HL-60 (cell line): ENCODE measurements at regions not wholly inside any gene's neighbourhood (a gene's known extent, or its start where the extent isn't known, plus 50 kb on each side); places are given as distances from the start of the nearest gene placed in this dataset.

Experiments
- DNase-seq, 2 experiments: peaks; one replicate each; pipeline ENCODE4 v3.0.0-alpha.2; 2010 to 2020; ENCODE audit warnings: low read depth in 1 of 2, low spot score in 1 of 2
- H3K27ac ChIP-seq: fragments of 250-450 bp; sonication (Bioruptor Pico); replicated peaks from 2 replicates; pipeline ENCODE4 v1.5.1; 2020; ENCODE audit warnings: mild to moderate bottlenecking, moderate library complexity
- H3K27me3 ChIP-seq: fragments of 250-450 bp; sonication (Bioruptor Pico); 2 replicates; pipeline ENCODE4 v1.5.1; 2021; ENCODE audit warnings: mild to moderate bottlenecking, moderate library complexity; ENCODE audit not compliant: insufficient read depth, poor library complexity, severe bottlenecking
- H3K4me3 ChIP-seq: replicated peaks from 2 replicates; pipeline ENCODE4 v1.5.1; 2011; ENCODE audit warnings: mild to moderate bottlenecking, control low read depth, low read length; ENCODE audit not compliant: insufficient read depth
- GABPA ChIP-seq: IDR thresholded peaks from 2 replicates; pipeline ENCODE4 v1.6.1; 2012; ENCODE audit warnings: low read depth
- POLR2AphosphoS5 ChIP-seq: IDR thresholded peaks from 2 replicates; pipeline ENCODE4 v1.6.1; 2012; ENCODE audit warnings: low read depth
- SPI1 ChIP-seq: IDR thresholded peaks from 2 replicates; pipeline ENCODE4 v1.6.1; 2012; ENCODE audit warnings: low read depth, mild to moderate bottlenecking, borderline replicate concordance
- TF ChIP-seq, protein P1 (sequence below): IDR thresholded peaks from 2 replicates; pipeline ENCODE4 v1.6.1; 2012; ENCODE audit warnings: low read depth; ENCODE audit not compliant: insufficient replicate concordance
- TF ChIP-seq, protein P2 (sequence below): IDR thresholded peaks from one replicate; pipeline ENCODE4 v1.5.1; 2011; ENCODE audit warnings: low read length, control low read depth, inconsistent platforms; ENCODE audit not compliant: insufficient read depth

DNA sequence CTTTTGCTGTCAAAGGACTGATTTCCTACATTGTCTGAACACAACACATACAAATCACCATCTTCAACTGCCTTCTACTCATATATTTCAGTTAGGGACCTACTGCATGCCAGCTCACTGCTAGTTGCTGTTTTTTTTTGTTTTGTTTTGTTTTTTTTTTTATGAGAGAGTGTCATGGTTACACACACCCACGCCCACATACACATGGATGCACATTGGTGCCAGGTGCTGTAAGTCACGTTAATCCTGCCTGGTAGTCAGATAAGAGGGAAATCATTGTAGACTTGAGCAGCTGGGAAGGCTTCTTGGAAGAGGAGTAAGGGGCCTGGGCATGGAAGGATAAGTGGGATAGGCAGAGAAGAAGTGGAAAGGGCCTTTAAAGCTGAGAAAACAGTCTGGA, 209.9 kb downstream of the TDRD15 start:
- TF ChIP-seq GABPA (no peak), SPI1 (no peak), POLR2AphosphoS5 (no peak)
- TF ChIP-seq, protein P1, sequence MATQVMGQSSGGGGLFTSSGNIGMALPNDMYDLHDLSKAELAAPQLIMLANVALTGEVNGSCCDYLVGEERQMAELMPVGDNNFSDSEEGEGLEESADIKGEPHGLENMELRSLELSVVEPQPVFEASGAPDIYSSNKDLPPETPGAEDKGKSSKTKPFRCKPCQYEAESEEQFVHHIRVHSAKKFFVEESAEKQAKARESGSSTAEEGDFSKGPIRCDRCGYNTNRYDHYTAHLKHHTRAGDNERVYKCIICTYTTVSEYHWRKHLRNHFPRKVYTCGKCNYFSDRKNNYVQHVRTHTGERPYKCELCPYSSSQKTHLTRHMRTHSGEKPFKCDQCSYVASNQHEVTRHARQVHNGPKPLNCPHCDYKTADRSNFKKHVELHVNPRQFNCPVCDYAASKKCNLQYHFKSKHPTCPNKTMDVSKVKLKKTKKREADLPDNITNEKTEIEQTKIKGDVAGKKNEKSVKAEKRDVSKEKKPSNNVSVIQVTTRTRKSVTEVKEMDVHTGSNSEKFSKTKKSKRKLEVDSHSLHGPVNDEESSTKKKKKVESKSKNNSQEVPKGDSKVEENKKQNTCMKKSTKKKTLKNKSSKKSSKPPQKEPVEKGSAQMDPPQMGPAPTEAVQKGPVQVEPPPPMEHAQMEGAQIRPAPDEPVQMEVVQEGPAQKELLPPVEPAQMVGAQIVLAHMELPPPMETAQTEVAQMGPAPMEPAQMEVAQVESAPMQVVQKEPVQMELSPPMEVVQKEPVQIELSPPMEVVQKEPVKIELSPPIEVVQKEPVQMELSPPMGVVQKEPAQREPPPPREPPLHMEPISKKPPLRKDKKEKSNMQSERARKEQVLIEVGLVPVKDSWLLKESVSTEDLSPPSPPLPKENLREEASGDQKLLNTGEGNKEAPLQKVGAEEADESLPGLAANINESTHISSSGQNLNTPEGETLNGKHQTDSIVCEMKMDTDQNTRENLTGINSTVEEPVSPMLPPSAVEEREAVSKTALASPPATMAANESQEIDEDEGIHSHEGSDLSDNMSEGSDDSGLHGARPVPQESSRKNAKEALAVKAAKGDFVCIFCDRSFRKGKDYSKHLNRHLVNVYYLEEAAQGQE, result no peak
- TF ChIP-seq, protein P2, sequence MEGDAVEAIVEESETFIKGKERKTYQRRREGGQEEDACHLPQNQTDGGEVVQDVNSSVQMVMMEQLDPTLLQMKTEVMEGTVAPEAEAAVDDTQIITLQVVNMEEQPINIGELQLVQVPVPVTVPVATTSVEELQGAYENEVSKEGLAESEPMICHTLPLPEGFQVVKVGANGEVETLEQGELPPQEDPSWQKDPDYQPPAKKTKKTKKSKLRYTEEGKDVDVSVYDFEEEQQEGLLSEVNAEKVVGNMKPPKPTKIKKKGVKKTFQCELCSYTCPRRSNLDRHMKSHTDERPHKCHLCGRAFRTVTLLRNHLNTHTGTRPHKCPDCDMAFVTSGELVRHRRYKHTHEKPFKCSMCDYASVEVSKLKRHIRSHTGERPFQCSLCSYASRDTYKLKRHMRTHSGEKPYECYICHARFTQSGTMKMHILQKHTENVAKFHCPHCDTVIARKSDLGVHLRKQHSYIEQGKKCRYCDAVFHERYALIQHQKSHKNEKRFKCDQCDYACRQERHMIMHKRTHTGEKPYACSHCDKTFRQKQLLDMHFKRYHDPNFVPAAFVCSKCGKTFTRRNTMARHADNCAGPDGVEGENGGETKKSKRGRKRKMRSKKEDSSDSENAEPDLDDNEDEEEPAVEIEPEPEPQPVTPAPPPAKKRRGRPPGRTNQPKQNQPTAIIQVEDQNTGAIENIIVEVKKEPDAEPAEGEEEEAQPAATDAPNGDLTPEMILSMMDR, result no peak
- DNase-seq, result no peak
- Histone ChIP-seq H3K27ac (no peak overlapping the region), H3K4me3 (no peak overlapping the region), H3K27me3 (no peaks in the 10 kb centered on the region)

GRCh38 chr2:21346984-21347383, 223.2 kb downstream of the TDRD15 start:
- DNase-seq, result no peak
- H3K27ac ChIP-seq, result no peak overlapping the region
- no peak overlapping the region for H3K4me3 ChIP-seq
- TF ChIP-seq SPI1, result no peak
- no peak for TF ChIP-seq POLR2AphosphoS5
- TF ChIP-seq, protein P2, result no peak
- no peak for TF ChIP-seq GABPA
- TF ChIP-seq, protein P1, result no peak
- H3K27me3 ChIP-seq, result no peaks in the 10 kb centered on the region

GRCh38 chr2:21353879-21354679, 230.3 kb downstream of the TDRD15 start:
- no peak for DNase-seq
- TF ChIP-seq, protein P1, result no peak
- TF ChIP-seq POLR2AphosphoS5 (no peak), SPI1 (no peak), GABPA (no peak)
- TF ChIP-seq, protein P2, result no peak
- H3K27ac ChIP-seq, result no peak overlapping the region
- no peak overlapping the region for H3K4me3 ChIP-seq
- H3K27me3 ChIP-seq, result no peaks in the 10 kb centered on the region
